ENCODE measurements at regions not wholly inside any gene's neighbourhood (a gene's known extent, or its start where the extent isn't known, plus 50 kb on each side); places are given as distances from the start of the nearest gene placed in this dataset.

GRCh38 chr13:59000770-59001169 lies 1163.0 kb downstream of the DIAPH3 start:
- TF ChIP-seq SP1 (IDR thresholded peaks at IDR 0.05; ENCODE audit: low read depth, low read length) (no peak), CUX1 (IDR thresholded peaks at IDR 0.05; ENCODE audit: insufficient replicate concordance, low read depth, low read length) (no peak), NFYA (IDR thresholded peaks at IDR 0.05; ENCODE audit: borderline replicate concordance, low read depth, low read length) (no peak), ZBTB33 (IDR thresholded peaks at IDR 0.05) (no peak), HCFC1 (IDR thresholded peaks at IDR 0.05; ENCODE audit: low read length) (no peak), SMC3 (IDR thresholded peaks at IDR 0.05; ENCODE audit: borderline replicate concordance, low read length) (no peak), IKZF2 (IDR thresholded peaks at IDR 0.05) (no peak), HDAC2 (IDR thresholded peaks at IDR 0.05) (no peak), FOXM1 (IDR thresholded peaks at IDR 0.05; ENCODE audit: low read depth, low read length) (no peak), ZNF217 (IDR thresholded peaks at IDR 0.05) (no peak)
- ATAC-seq, result no peak
- H3K4me3 ChIP-seq, result no peak overlapping the region
- H4K20me1 ChIP-seq (ENCODE audit: control insufficient read depth, insufficient read depth), result no peaks in the 10 kb centered on the region
- ChIA-PET RAD21 (ENCODE audit: unreplicated experiment) (no interaction called here), CTCF (interaction anchor here (1.0 kb wide), 1 partner anchor 1376 kb away, joined by 3 read pairs; no protein-coding TSS in a partner anchor), SMC1A (ENCODE audit: uncharacterized antibody, unreplicated experiment) (interaction anchor here (0.9 kb wide), 1 partner anchor 38 kb away, joined by 3 read pairs; no protein-coding TSS in a partner anchor), POLR2A (no interaction called here)
- intact Hi-C loops (cut with micrococcal nuclease; ENCODE audit: unreplicated experiment) (no loop called here), in situ Hi-C loops (cut with MboI) (no loop called here)
- DNase-seq (ENCODE audit: low read depth, low spot score), result no peak
- no peaks in the 10 kb centered on the region for H3K27me3 ChIP-seq (replicated peaks in 1 of 2; ENCODE audit: control insufficient read depth in 2 of 2, insufficient read depth in 2 of 2, low read length in 1 of 2)
- no peak for FAIRE-seq
- H2AFZ ChIP-seq (ENCODE audit: control insufficient read depth, low read depth, low read length), result no peak overlapping the region
- no peaks in the 10 kb centered on the region for H3K79me2 ChIP-seq (ENCODE audit: control insufficient read depth, insufficient read depth, low read length)
- no peaks in the 10 kb centered on the region for H3K9me3 ChIP-seq (replicated peaks; ENCODE audit: control insufficient read depth, insufficient read depth, low read length)
- BruUV-seq (replicated peaks), result no TSS peak
- H3K27ac ChIP-seq (ENCODE audit: control insufficient read depth, insufficient read depth), result no peak overlapping the region
- H3K4me1 ChIP-seq (ENCODE audit: control insufficient read depth, insufficient read depth, low read length), result no peaks in the 10 kb centered on the region
- no peak overlapping the region for H3K9ac ChIP-seq (ENCODE audit: control insufficient read depth, insufficient read depth, low read length)
- H3K36me3 ChIP-seq (ENCODE audit: control insufficient read depth in 2 of 2, insufficient read depth in 2 of 2, low read length in 1 of 2), result no peaks in the 10 kb centered on the region
- no peak overlapping the region for H3K4me2 ChIP-seq (ENCODE audit: control insufficient read depth, insufficient read depth)
